K562 (cell line): ENCODE measurements at regions not wholly inside any gene's neighbourhood (a gene's known extent, or its start where the extent isn't known, plus 50 kb on each side); places are given as distances from the start of the nearest gene placed in this dataset.

ENCODE experiments used
- ATAC-seq: fragments of 200-7000 bp; cut with Tn5 transposase; 3 replicates; pipeline ENCODE4 v1.9.1; 2020; ENCODE audit warnings: moderate library complexity
- BruUV-seq: library from RNA; stranded (reverse); fragments of 400-500 nt; replicated peaks from 2 replicates; lab custom pipeline; 2021; lab: Mats Ljungman, UMichigan
- CTCF ChIA-PET: fragments of 300-600 bp; formaldehyde crosslinking; extraction: SDS; loops from one replicate; lab custom pipeline; 2021; ENCODE audit warnings: low intra/inter-chr PET ratio; lab: Yijun Ruan, JAX
- POLR2A ChIA-PET: fragments of 300-600, 350-650 bp; sonication (Branson Sonifier 250); formaldehyde crosslinking; extraction: SDS; loops from one replicate; lab custom pipeline; 2021; ENCODE audit warnings: antibody characterized with exemption, inconsistent platforms; lab: Yijun Ruan, JAX
- DNase-seq, 4 experiments: peaks; one replicate each; pipeline versions ENCODE4 v3.0.0 to v3.0.0-alpha.2; 2011 to 2018; ENCODE audit warnings: low spot score in 3 of 4, mixed read lengths in 3 of 4; ENCODE audit errors: extremely low read depth in 1 of 4
- FAIRE-seq: peaks from 2 replicates; lab custom pipeline; 2011; peaks lifted over from hg19 to GRCh38; lab: Jason Lieb, UNC
- H2AFZ ChIP-seq: 2 replicates; pipeline ENCODE4 v1.6.0; 2011; ENCODE audit warnings: low read depth, low read length, control low read depth, inconsistent platforms
- H3K27ac ChIP-seq: fragments of 200-600 bp; 3 replicates; pipeline ENCODE4 v1.8.0; 2011; ENCODE audit warnings: low read depth, mild to moderate bottlenecking, control low read depth, inconsistent platforms, low read length, moderate library complexity, mixed read lengths; ENCODE audit errors: extremely low read depth
- H3K27me3 ChIP-seq, 2 experiments: fragments of 300-600 bp in 1 of 2; 2 replicates in 1 of 2; 3 replicates in 1 of 2; pipeline versions ENCODE4 v1.6.0 to v1.8.0; 2011; ENCODE audit warnings: inconsistent platforms in 2 of 2, low read length in 2 of 2, mild to moderate bottlenecking in 1 of 2, mixed read lengths in 1 of 2, moderate library complexity in 1 of 2; ENCODE audit not compliant: control insufficient read depth in 2 of 2, insufficient read depth in 2 of 2
- H3K36me3 ChIP-seq: fragments of 300-600 bp; 3 replicates; pipeline ENCODE4 v1.8.0; 2011; ENCODE audit warnings: mild to moderate bottlenecking, low read length, inconsistent platforms; ENCODE audit not compliant: control insufficient read depth, insufficient read depth
- H3K4me1 ChIP-seq, 2 experiments: fragments of 200-600 bp in 1 of 2; replicated peaks in 1 of 2; 2 replicates in 1 of 2; 3 replicates in 1 of 2; pipeline versions ENCODE4 v1.5.1 to v1.8.0; 2011; ENCODE audit warnings: inconsistent platforms in 2 of 2, low read length in 2 of 2, mild to moderate bottlenecking in 1 of 2, mixed read lengths in 1 of 2, moderate library complexity in 1 of 2; ENCODE audit not compliant: control insufficient read depth in 2 of 2, insufficient read depth in 2 of 2
- H3K4me2 ChIP-seq: 2 replicates; pipeline ENCODE4 v1.6.1; 2011; ENCODE audit warnings: low read length, control low read depth, inconsistent platforms, mixed read lengths; ENCODE audit not compliant: insufficient read depth
- H3K4me3 ChIP-seq: fragments of 200-600 bp; sonication (generic), shearing (Covaris generic); 2 replicates; pipeline ENCODE4 v1.5.1; 2016; ENCODE audit warnings: control low read depth, inconsistent platforms
- H3K79me2 ChIP-seq: fragments of 200-600 bp; 3 replicates; pipeline ENCODE4 v1.8.0; 2011; ENCODE audit warnings: low read length, inconsistent platforms; ENCODE audit not compliant: control insufficient read depth, insufficient read depth
- H3K9ac ChIP-seq, 2 experiments: 2 replicates each; pipeline versions ENCODE4 v1.6.0 to v1.6.1; 2011; ENCODE audit warnings: low read depth in 2 of 2, low read length in 2 of 2, control low read depth in 1 of 2, inconsistent platforms in 1 of 2, mild to moderate bottlenecking in 1 of 2, mixed read lengths in 1 of 2; ENCODE audit not compliant: insufficient read depth in 1 of 2
- H3K9me1 ChIP-seq: one replicate; pipeline ENCODE4 v1.6.0; 2011; ENCODE audit warnings: inconsistent platforms, mild to moderate bottlenecking, low read length, moderate library complexity; ENCODE audit not compliant: control insufficient read depth, insufficient read depth
- H3K9me3 ChIP-seq: replicated peaks from 2 replicates; pipeline ENCODE4 v1.5.1; 2011; ENCODE audit warnings: low read depth, low read length, inconsistent platforms; ENCODE audit not compliant: control insufficient read depth, insufficient read depth
- H4K20me1 ChIP-seq: replicated peaks from 2 replicates; pipeline ENCODE4 v1.6.1; 2011; ENCODE audit warnings: low read length, inconsistent platforms, mixed read lengths; ENCODE audit not compliant: control insufficient read depth, insufficient read depth
- CAMTA2 ChIP-seq: fragments of 250-450 bp; sonication (Bioruptor Pico); conservative IDR thresholded peaks from 2 replicates; pipeline ENCODE4 v1.5.1; 2022
- CREB1 ChIP-seq, 2 experiments: sonication (generic) in 1 of 2; formaldehyde crosslinking in 1 of 2; IDR thresholded peaks; 2 replicates each; pipeline versions ENCODE4 v1.6.1 to v1.8.0; 2012 to 2022; ENCODE audit warnings: inconsistent platforms in 1 of 2, mild to moderate bottlenecking in 1 of 2, missing genetic modification reagents in 1 of 2, moderate library complexity in 1 of 2
- DMBX1 ChIP-seq: fragments of 250-450 bp; sonication (Bioruptor Pico); IDR thresholded peaks from 2 replicates; pipeline ENCODE4 v1.8.0; 2022; ENCODE audit warnings: inconsistent platforms, mild to moderate bottlenecking, moderate library complexity, borderline replicate concordance
- DNMT1 ChIP-seq: fragments of 450-650 bp; IDR thresholded peaks from 2 replicates; pipeline ENCODE4 v1.6.1; 2016; ENCODE audit warnings: antibody characterized with exemption, mild to moderate bottlenecking
- FOXP1 ChIP-seq: sonication (generic); formaldehyde crosslinking; IDR thresholded peaks from 2 replicates; pipeline ENCODE4 v1.8.0; 2022; ENCODE audit warnings: mild to moderate bottlenecking, missing genetic modification reagents
- IRF9 ChIP-seq: fragments of 450-650 bp; IDR thresholded peaks from 2 replicates; pipeline ENCODE4 v1.6.1; 2016; ENCODE audit warnings: missing biosample characterization, missing genetic modification characterization
- KDM2B ChIP-seq: fragments of 250-450 bp; sonication (Bioruptor Pico); IDR thresholded peaks from 2 replicates; pipeline ENCODE4 v1.8.0; 2021; ENCODE audit warnings: mild to moderate bottlenecking, moderate library complexity
- MAX ChIP-seq: sonication (generic); formaldehyde crosslinking; IDR thresholded peaks from 2 replicates; pipeline ENCODE4 v1.9.0; 2022; ENCODE audit warnings: mild to moderate bottlenecking, missing genetic modification reagents
- NBN ChIP-seq: fragments of 450-650 bp; IDR thresholded peaks from 2 replicates; pipeline ENCODE4 v1.6.1; 2016; ENCODE audit warnings: low read depth, mild to moderate bottlenecking
- POLR2G ChIP-seq: fragments of 200-400 bp; formaldehyde crosslinking; IDR thresholded peaks from 2 replicates; pipeline ENCODE4 v1.6.1; 2017; ENCODE audit warnings: low read depth, mild to moderate bottlenecking, antibody characterized with exemption, low read length, moderate library complexity
- STAT5B ChIP-seq: fragments of 250-450 bp; sonication (Bioruptor Pico); IDR thresholded peaks from 2 replicates; pipeline ENCODE4 v1.8.0; 2021; ENCODE audit warnings: mild to moderate bottlenecking, inconsistent platforms
- ZKSCAN1 ChIP-seq: fragments of 150-350 bp; IDR thresholded peaks from 2 replicates; pipeline ENCODE4 v1.6.1; 2016; ENCODE audit warnings: low read depth, low read length
- ZNF75A ChIP-seq: fragments of 450-650 bp; formaldehyde crosslinking; IDR thresholded peaks from 2 replicates; pipeline ENCODE4 v1.4.0; 2020; ENCODE audit warnings: mild to moderate bottlenecking
- ZNF764 ChIP-seq: fragments of 250-450 bp; sonication (Bioruptor Pico); IDR thresholded peaks from 2 replicates; pipeline ENCODE4 v1.4.0; 2020; ENCODE audit warnings: low read depth, mild to moderate bottlenecking, moderate library complexity
- ZNF77 ChIP-seq: fragments of 250-450 bp; sonication (Bioruptor Pico); IDR thresholded peaks from 2 replicates; pipeline ENCODE4 v1.5.0; 2020
- WGBS: fragments of 100-300 bp; shearing (Covaris generic); methylation state at CpG from one replicate; pipeline ENCODE4 v1.1.6; 2016; ENCODE audit warnings: low coverage, mixed read lengths; ENCODE audit not compliant: insufficient coverage; ENCODE audit errors: missing lambda C conversion rate; 5-methylcytosine and 5-hydroxymethylcytosine counted together
- in situ Hi-C: fragments of 300-500 bp; cut with MboI; formaldehyde crosslinking; loops from 4 replicates; pipeline ENCODE4 v1.15.0; 2018; ENCODE audit warnings: inconsistent platforms, mixed read lengths
- intact Hi-C: fragments of 100-400 bp; cut with micrococcal nuclease; formaldehyde crosslinking; loops from 2 replicates; pipeline ENCODE4 v1.14.2; 2022
- TF ChIP-seq, protein P1 (sequence below): sonication (generic); formaldehyde crosslinking; IDR thresholded peaks from 2 replicates; pipeline ENCODE4 v1.8.1; 2023; ENCODE audit warnings: mild to moderate bottlenecking, missing genetic modification reagents
- TF ChIP-seq, protein P2 (sequence below): fragments of 250-450 bp; sonication (Bioruptor Pico); IDR thresholded peaks from 2 replicates; pipeline ENCODE4 v1.4.0; 2020; ENCODE audit warnings: borderline replicate concordance

DNA sequence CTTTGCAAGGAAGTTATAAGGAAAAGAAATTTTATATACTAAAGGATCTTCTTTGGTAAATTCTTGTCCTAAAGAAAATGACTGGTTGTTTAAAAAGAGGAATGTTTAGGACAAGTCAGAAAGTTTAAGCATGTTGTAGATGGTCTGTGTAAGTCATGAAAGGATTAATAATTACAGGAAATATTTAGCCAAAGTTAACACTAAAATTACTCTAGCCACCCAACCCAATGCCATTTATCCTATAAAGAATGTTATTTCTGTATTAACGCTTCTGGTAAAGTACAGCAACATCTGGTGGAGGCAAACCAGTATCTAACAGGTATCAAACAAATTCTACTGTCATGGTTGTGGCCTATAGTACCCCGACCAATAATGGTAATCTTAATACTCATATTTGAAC, 546.9 kb upstream of the PKDCC start:
- ATAC-seq (no peak), DNase-seq (no peak), FAIRE-seq (no peak)
- in situ Hi-C loops = no loop called here
- no peaks in the 10 kb centered on the region for H3K36me3 ChIP-seq
- H3K4me3 ChIP-seq = no peak overlapping the region
- H2AFZ ChIP-seq = no peak overlapping the region
- no peak overlapping the region for H3K9ac ChIP-seq
- CTCF ChIA-PET = no interaction called here
- POLR2A ChIA-PET = no interaction called here
- no peaks in the 10 kb centered on the region for H3K79me2 ChIP-seq
- no peaks in the 10 kb centered on the region for H3K9me1 ChIP-seq
- H3K4me2 ChIP-seq = no peak overlapping the region
- H3K27me3 ChIP-seq = no peaks in the 10 kb centered on the region
- H3K27ac ChIP-seq = no peak overlapping the region
- 0% methylated on average over 2 of the region's 2 CpGs for WGBS
- TF ChIP-seq ZKSCAN1 (no peak), DNMT1 (no peak), IRF9 (tag) (no peak), MAX (CRISPR knock-in tag) (no peak), ZNF764 (CRISPR knock-in tag) (no peak), CREB1 (IDR thresholded peaks at IDR 0.05) (no peak), CREB1 (CRISPR knock-in tag; IDR thresholded peaks at IDR 0.05) (no peak), DMBX1 (CRISPR knock-in tag) (no peak), FOXP1 (CRISPR knock-in tag) (no peak), STAT5B (CRISPR knock-in tag) (no peak), ZNF77 (CRISPR knock-in tag) (no peak), CAMTA2 (no peak), POLR2G (no peak), ZNF75A (CRISPR knock-in tag) (no peak), KDM2B (CRISPR knock-in tag) (no peak), NBN (no peak)
- TF ChIP-seq, protein P1, sequence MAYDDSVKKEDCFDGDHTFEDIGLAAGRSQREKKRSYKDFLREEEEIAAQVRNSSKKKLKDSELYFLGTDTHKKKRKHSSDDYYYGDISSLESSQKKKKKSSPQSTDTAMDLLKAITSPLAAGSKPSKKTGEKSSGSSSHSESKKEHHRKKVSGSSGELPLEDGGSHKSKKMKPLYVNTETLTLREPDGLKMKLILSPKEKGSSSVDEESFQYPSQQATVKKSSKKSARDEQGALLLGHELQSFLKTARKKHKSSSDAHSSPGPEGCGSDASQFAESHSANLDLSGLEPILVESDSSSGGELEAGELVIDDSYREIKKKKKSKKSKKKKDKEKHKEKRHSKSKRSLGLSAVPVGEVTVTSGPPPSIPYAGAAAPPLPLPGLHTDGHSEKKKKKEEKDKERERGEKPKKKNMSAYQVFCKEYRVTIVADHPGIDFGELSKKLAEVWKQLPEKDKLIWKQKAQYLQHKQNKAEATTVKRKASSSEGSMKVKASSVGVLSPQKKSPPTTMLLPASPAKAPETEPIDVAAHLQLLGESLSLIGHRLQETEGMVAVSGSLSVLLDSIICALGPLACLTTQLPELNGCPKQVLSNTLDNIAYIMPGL (CRISPR knock-in tag) = no peak
- TF ChIP-seq, protein P2, sequence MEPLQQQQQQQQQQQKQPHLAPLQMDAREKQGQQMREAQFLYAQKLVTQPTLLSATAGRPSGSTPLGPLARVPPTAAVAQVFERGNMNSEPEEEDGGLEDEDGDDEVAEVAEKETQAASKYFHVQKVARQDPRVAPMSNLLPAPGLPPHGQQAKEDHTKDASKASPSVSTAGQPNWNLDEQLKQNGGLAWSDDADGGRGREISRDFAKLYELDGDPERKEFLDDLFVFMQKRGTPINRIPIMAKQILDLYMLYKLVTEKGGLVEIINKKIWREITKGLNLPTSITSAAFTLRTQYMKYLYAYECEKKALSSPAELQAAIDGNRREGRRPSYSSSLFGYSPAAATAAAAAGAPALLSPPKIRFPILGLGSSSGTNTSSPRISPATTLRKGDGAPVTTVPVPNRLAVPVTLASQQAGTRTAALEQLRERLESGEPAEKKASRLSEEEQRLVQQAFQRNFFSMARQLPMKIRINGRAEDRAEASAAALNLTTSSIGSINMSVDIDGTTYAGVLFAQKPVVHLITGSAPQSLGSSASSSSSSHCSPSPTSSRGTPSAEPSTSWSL (CRISPR knock-in tag) = no peak
- no peaks in the 10 kb centered on the region for H4K20me1 ChIP-seq
- H3K4me1 ChIP-seq = no peaks in the 10 kb centered on the region
- H3K9me3 ChIP-seq = 0 out of 2 replicates have a peak, but pooled peaks cover 2% of the 10 kb centered on the region
- intact Hi-C loops = no loop called here
- no TSS peak for BruUV-seq
